ENCODE measurements at regions not wholly inside any gene's neighbourhood (a gene's known extent, or its start where the extent isn't known, plus 50 kb on each side); places are given as distances from the start of the nearest gene placed in this dataset.

DNA sequence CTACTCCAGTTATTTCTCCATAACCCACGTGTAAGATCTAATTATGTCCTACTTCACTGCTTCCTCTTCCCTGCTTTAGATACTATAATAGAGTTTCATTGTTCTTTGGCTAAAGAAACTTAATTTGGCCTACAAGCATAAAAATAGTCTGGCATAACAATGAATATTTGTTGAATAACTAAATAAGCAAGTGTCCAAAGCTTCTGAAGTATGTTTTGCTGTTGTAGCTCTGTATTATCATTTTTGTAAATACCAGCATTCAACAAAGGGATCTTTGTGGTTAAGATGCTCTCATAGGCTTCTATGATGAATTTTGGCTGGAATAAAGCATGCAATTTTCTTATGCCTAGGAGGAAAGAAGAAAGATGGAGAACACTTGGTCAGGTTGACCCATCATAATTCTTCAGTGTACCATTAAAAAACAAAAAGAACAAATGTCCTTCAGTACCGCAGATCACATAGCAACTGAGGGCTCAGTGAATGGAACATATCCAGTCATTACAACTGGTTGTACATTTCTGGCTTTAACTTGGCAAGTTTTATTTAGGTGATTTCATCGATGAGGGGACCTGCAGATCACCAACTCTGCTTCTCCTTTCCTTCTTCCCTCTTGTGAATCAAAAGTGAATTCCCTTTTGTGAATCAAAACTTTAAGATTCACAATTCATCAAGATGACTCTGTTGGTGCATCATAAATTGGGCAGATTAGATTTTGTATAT is 465.9 kb upstream of the TGFBR2 start:
- no TSS peak for BruUV-seq (replicated peaks)
- no peak overlapping the region for H3K4me3 Mint-ChIP-seq (ENCODE audit: unreplicated experiment)
- H3K4me1 Mint-ChIP-seq (ENCODE audit: low read depth, unreplicated experiment), result peaks cover 12% of the 10 kb centered on the region
- Histone ChIP-seq H3K9me3 (no peaks in the 10 kb centered on the region), H3K4me1 (peaks cover 3% of the 10 kb centered on the region; the same call in 1 of the 2 replicates), H3K4me3 (ENCODE audit: low read depth, low read length) (no peak overlapping the region), H3K36me3 (ENCODE audit: control insufficient read depth, insufficient read depth, low read length) (no peaks in the 10 kb centered on the region), H3K27me3 (replicated peaks; ENCODE audit: control insufficient read depth, insufficient read depth, low read length) (no peaks in the 10 kb centered on the region)
- ChIA-PET CTCF (no interaction called here), POLR2A (no interaction called here)
- H3K36me3 Mint-ChIP-seq (ENCODE audit: insufficient read depth, unreplicated experiment), result peaks cover 4% of the 10 kb centered on the region
- no peak for DNase-seq
- no peaks in the 10 kb centered on the region for H3K9me3 Mint-ChIP-seq (ENCODE audit: unreplicated experiment)
- intact Hi-C loops (cut with micrococcal nuclease; ENCODE audit: unreplicated experiment), result no loop called here
- no peak overlapping the region for H3K27ac Mint-ChIP-seq (ENCODE audit: unreplicated experiment)
- no peaks in the 10 kb centered on the region for H3K27me3 Mint-ChIP-seq (ENCODE audit: insufficient read depth, unreplicated experiment)
- TF ChIP-seq, protein P1, sequence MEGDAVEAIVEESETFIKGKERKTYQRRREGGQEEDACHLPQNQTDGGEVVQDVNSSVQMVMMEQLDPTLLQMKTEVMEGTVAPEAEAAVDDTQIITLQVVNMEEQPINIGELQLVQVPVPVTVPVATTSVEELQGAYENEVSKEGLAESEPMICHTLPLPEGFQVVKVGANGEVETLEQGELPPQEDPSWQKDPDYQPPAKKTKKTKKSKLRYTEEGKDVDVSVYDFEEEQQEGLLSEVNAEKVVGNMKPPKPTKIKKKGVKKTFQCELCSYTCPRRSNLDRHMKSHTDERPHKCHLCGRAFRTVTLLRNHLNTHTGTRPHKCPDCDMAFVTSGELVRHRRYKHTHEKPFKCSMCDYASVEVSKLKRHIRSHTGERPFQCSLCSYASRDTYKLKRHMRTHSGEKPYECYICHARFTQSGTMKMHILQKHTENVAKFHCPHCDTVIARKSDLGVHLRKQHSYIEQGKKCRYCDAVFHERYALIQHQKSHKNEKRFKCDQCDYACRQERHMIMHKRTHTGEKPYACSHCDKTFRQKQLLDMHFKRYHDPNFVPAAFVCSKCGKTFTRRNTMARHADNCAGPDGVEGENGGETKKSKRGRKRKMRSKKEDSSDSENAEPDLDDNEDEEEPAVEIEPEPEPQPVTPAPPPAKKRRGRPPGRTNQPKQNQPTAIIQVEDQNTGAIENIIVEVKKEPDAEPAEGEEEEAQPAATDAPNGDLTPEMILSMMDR (IDR thresholded peaks at IDR 0.05; ENCODE audit: insufficient read depth in 1 of 2, low read depth in 1 of 2, low read length in 1 of 2, severe bottlenecking in 1 of 2, unreplicated experiment in 1 of 2), result no peak

DNA sequence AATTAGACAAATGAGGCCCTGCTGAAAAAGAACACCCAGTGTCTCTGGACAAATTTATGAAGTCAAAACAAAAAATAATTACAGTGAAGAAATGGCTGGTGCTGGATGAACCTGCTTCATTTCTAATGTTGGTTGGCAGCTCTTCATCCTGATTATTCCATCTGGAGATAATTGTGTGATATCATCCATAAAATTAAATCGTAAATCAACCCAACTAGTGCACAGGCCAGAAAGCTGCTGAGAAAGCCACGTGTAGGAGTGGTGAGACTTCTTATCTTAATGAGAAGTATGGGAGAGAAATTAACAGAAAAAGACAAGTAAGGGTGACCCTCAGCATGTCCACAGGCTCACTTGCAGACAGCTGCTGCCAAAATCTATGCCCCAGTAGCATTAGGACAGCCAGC is 465.2 kb upstream of the TGFBR2 start:
- Mint-ChIP-seq H3K4me1 (ENCODE audit: low read depth, unreplicated experiment) (peaks cover 12% of the 10 kb centered on the region), H3K4me3 (ENCODE audit: unreplicated experiment) (no peak overlapping the region), H3K36me3 (ENCODE audit: insufficient read depth, unreplicated experiment) (peaks cover 4% of the 10 kb centered on the region), H3K27ac (ENCODE audit: unreplicated experiment) (no peak overlapping the region), H3K27me3 (ENCODE audit: insufficient read depth, unreplicated experiment) (no peaks in the 10 kb centered on the region), H3K9me3 (ENCODE audit: unreplicated experiment) (no peaks in the 10 kb centered on the region)
- no peaks in the 10 kb centered on the region for H3K27me3 ChIP-seq (replicated peaks; ENCODE audit: control insufficient read depth, insufficient read depth, low read length)
- H3K36me3 ChIP-seq (ENCODE audit: control insufficient read depth, insufficient read depth, low read length), result no peaks in the 10 kb centered on the region
- peaks cover 3% of the 10 kb centered on the region; the same call in 1 of the 2 replicates for H3K4me1 ChIP-seq
- no peaks in the 10 kb centered on the region for H3K9me3 ChIP-seq
- intact Hi-C loops (cut with micrococcal nuclease; ENCODE audit: unreplicated experiment), result no loop called here
- no TSS peak for BruUV-seq (replicated peaks)
- DNase-seq, result no peak
- no peak overlapping the region for H3K4me3 ChIP-seq (ENCODE audit: low read depth, low read length)
- ChIA-PET POLR2A (no interaction called here), CTCF (no interaction called here)
- TF ChIP-seq, protein P1 (IDR thresholded peaks at IDR 0.05; ENCODE audit: insufficient read depth in 1 of 2, low read depth in 1 of 2, low read length in 1 of 2, severe bottlenecking in 1 of 2, unreplicated experiment in 1 of 2), result no peak

DNA sequence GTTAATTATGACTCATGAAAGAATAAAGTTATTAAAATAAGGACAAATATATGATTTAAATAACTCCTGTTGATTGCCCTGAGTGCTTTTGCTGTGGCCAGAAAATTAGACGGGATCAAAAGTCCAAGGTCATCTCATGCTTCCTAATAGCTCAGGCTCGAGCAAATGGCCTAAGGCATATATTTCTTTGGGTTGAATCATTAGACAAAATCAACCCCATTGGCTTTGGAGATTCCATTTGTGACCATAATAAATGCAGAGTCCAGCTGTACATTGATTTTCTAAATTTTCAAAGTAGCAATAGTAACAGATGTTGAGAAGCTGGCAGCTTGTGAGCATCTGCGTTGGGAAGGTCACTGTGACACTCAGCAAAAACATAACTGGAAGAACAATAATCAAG is 464.5 kb upstream of the TGFBR2 start:
- Histone ChIP-seq H3K9me3 (no peaks in the 10 kb centered on the region), H3K4me3 (ENCODE audit: low read depth, low read length) (no peak overlapping the region), H3K27me3 (replicated peaks; ENCODE audit: control insufficient read depth, insufficient read depth, low read length) (no peaks in the 10 kb centered on the region), H3K36me3 (ENCODE audit: control insufficient read depth, insufficient read depth, low read length) (no peaks in the 10 kb centered on the region), H3K4me1 (peaks cover 10% of the 10 kb centered on the region; the same call in 1 of the 2 replicates)
- BruUV-seq (replicated peaks), result no TSS peak
- no peaks in the 10 kb centered on the region for H3K27me3 Mint-ChIP-seq (ENCODE audit: insufficient read depth, unreplicated experiment)
- ChIA-PET POLR2A (no interaction called here), CTCF (no interaction called here)
- no peaks in the 10 kb centered on the region for H3K9me3 Mint-ChIP-seq (ENCODE audit: unreplicated experiment)
- TF ChIP-seq, protein P1 (IDR thresholded peaks at IDR 0.05; ENCODE audit: insufficient read depth in 1 of 2, low read depth in 1 of 2, low read length in 1 of 2, severe bottlenecking in 1 of 2, unreplicated experiment in 1 of 2), result no peak
- no peak overlapping the region for H3K27ac Mint-ChIP-seq (ENCODE audit: unreplicated experiment)
- intact Hi-C loops (cut with micrococcal nuclease; ENCODE audit: unreplicated experiment), result no loop called here
- peaks cover 12% of the 10 kb centered on the region for H3K4me1 Mint-ChIP-seq (ENCODE audit: low read depth, unreplicated experiment)
- peaks cover 4% of the 10 kb centered on the region for H3K36me3 Mint-ChIP-seq (ENCODE audit: insufficient read depth, unreplicated experiment)
- no peak overlapping the region for H3K4me3 Mint-ChIP-seq (ENCODE audit: unreplicated experiment)
- no peak for DNase-seq

All from Caco-2 (cell line).